A549 (cell line): ENCODE measurements at regions not wholly inside any gene's neighbourhood (a gene's known extent, or its start where the extent isn't known, plus 50 kb on each side); places are given as distances from the start of the nearest gene placed in this dataset.

ENCODE experiments used
- ATAC-seq, 2 experiments: fragments of 200-7000 bp in 1 of 2; fragments of >200 bp in 1 of 2; cut with Nextera tagmentation in 1 of 2; cut with Tn5 transposase in 1 of 2; 3 replicates each; pipeline versions ENCODE4 v1.8.0 to v1.9.1; 2018 to 2020; ENCODE audit warnings: mild to moderate bottlenecking in 1 of 2, moderate library complexity in 1 of 2
- CTCF ChIA-PET: fragments of 300-600 bp; sonication (Branson Sonifier 250); formaldehyde crosslinking; extraction: SDS; loops from one replicate; lab custom pipeline; 2021; ENCODE audit warnings: antibody characterized with exemption, inconsistent platforms; lab: Yijun Ruan, JAX
- POLR2A ChIA-PET: fragments of 350-600 bp; formaldehyde crosslinking; extraction: SDS; loops from one replicate; lab custom pipeline; 2021; ENCODE audit warnings: antibody characterized with exemption, inconsistent platforms; lab: Yijun Ruan, JAX
- DNase-seq, 2 experiments: peaks; one replicate each; pipeline versions ENCODE4 v3.0.0 to v3.0.0-alpha.2; 2011 to 2016; ENCODE audit warnings: low read depth in 1 of 2, low spot score in 1 of 2
- FAIRE-seq: peaks from 2 replicates; lab custom pipeline; 2011; peaks lifted over from hg19 to GRCh38; lab: Jason Lieb, UNC
- H3K27ac ChIP-seq, 2 experiments: fragments of >200 bp; sonication (Bioruptor Twin); formaldehyde crosslinking; 3 replicates each; pipeline ENCODE4 v1.5.1; 2016 to 2017
- H3K4me1 ChIP-seq: fragments of >200 bp; sonication (Bioruptor Twin); formaldehyde crosslinking; 3 replicates; pipeline ENCODE4 v1.6.1; 2016
- H3K4me2 ChIP-seq: fragments of >200 bp; sonication (Bioruptor Twin); formaldehyde crosslinking; 3 replicates; pipeline ENCODE4 v1.6.1; 2016
- H3K4me3 ChIP-seq: fragments of >200 bp; sonication (Bioruptor Twin); formaldehyde crosslinking; 3 replicates; pipeline ENCODE4 v1.5.1; 2016
- H3K9me3 ChIP-seq: fragments of >200 bp; sonication (Bioruptor Twin); formaldehyde crosslinking; 3 replicates; pipeline ENCODE4 v1.6.1; 2016
- BHLHE40 ChIP-seq: IDR thresholded peaks from 2 replicates; pipeline ENCODE4 v1.6.1; 2012; ENCODE audit warnings: low read depth, low read length, inconsistent platforms
- CBX2 ChIP-seq: fragments of 200-600 bp; sonication (generic); IDR thresholded peaks from 2 replicates; pipeline ENCODE4 v1.6.1; 2016; ENCODE audit warnings: low read depth, mild to moderate bottlenecking, borderline replicate concordance
- CHD2 ChIP-seq: fragments of 150-350 bp; IDR thresholded peaks from 2 replicates; pipeline ENCODE4 v1.6.1; 2014; ENCODE audit warnings: low read length; ENCODE audit not compliant: partially characterized antibody
- EHMT2 ChIP-seq: fragments of 200-600 bp; sonication (generic); IDR thresholded peaks from 2 replicates; pipeline ENCODE4 v1.6.1; 2016; ENCODE audit warnings: antibody characterized with exemption, low read depth, mild to moderate bottlenecking, moderate library complexity
- EP300 ChIP-seq, 2 experiments: fragments of >200 bp; sonication (Bioruptor Twin); formaldehyde crosslinking; IDR thresholded peaks; 2 replicates in 1 of 2; 3 replicates in 1 of 2; pipeline ENCODE4 v1.6.1; 2016 to 2017
- ESRRA ChIP-seq: fragments of 150-350 bp; IDR thresholded peaks from 2 replicates; pipeline ENCODE4 v1.6.1; 2014; ENCODE audit warnings: mild to moderate bottlenecking, low read length, borderline replicate concordance
- FOXS1 ChIP-seq: fragments of 250-450 bp; sonication (Bioruptor Pico); IDR thresholded peaks from 2 replicates; pipeline ENCODE4 v1.5.0; 2020; ENCODE audit warnings: mild to moderate bottlenecking, moderate library complexity
- GATA3 ChIP-seq: IDR thresholded peaks from 2 replicates; pipeline ENCODE4 v1.6.1; 2012; ENCODE audit warnings: borderline replicate concordance
- HOXB13 ChIP-seq: fragments of 250-450 bp; sonication (Bioruptor Pico); IDR thresholded peaks from 2 replicates; pipeline ENCODE4 v1.5.0; 2020; ENCODE audit warnings: low read depth, mild to moderate bottlenecking, moderate library complexity
- KDM1A ChIP-seq: fragments of 200-600 bp; sonication (generic); IDR thresholded peaks from 2 replicates; pipeline ENCODE4 v1.6.1; 2016; ENCODE audit warnings: low read depth, mild to moderate bottlenecking
- KDM5A ChIP-seq: fragments of 200-600 bp; sonication (generic); IDR thresholded peaks from 2 replicates; pipeline ENCODE4 v1.6.1; 2016; ENCODE audit warnings: antibody characterized with exemption, mild to moderate bottlenecking
- MYC ChIP-seq: IDR thresholded peaks from 2 replicates; pipeline ENCODE4 v1.6.1; 2012; ENCODE audit warnings: mild to moderate bottlenecking, inconsistent platforms, low read length, improper control_type of control experiment, borderline replicate concordance
- NFE2L2 ChIP-seq: fragments of 150-350 bp; conservative IDR thresholded peaks from 2 replicates; pipeline ENCODE4 v1.6.1; 2014; ENCODE audit warnings: low read length
- RCOR1 ChIP-seq: fragments of 150-350 bp; IDR thresholded peaks from 2 replicates; pipeline ENCODE4 v1.6.1; 2014; ENCODE audit warnings: antibody characterized with exemption, low read length, low read depth
- RFX5 ChIP-seq: fragments of 450-650 bp; IDR thresholded peaks from 2 replicates; pipeline ENCODE4 v1.7.1; 2014; ENCODE audit warnings: antibody characterized with exemption, mild to moderate bottlenecking, moderate library complexity
- RNF2 ChIP-seq: fragments of 200-600 bp; sonication (generic); IDR thresholded peaks from 2 replicates; pipeline ENCODE4 v1.6.1; 2016; ENCODE audit warnings: low read depth, mild to moderate bottlenecking, antibody characterized with exemption, moderate library complexity, borderline replicate concordance
- SMC3 ChIP-seq: fragments of >200 bp; sonication (Bioruptor Twin); formaldehyde crosslinking; IDR thresholded peaks from 3 replicates; pipeline ENCODE4 v1.6.1; 2018; ENCODE audit warnings: inconsistent platforms
- TP53 ChIP-seq: fragments of 250-450 bp; sonication (Bioruptor Pico); IDR thresholded peaks from 2 replicates; pipeline ENCODE4 v1.5.0; 2021; ENCODE audit warnings: mild to moderate bottlenecking, moderate library complexity
- ZNF302 ChIP-seq: fragments of 250-450 bp; sonication (Bioruptor Pico); IDR thresholded peaks from 2 replicates; pipeline ENCODE4 v1.9.0; 2021; ENCODE audit warnings: inconsistent platforms, mild to moderate bottlenecking, moderate library complexity
- WGBS: methylation state at CpG from one replicate; pipeline ENCODE4 v1.1.6; 2017; ENCODE audit errors: missing lambda C conversion rate; 5-methylcytosine and 5-hydroxymethylcytosine counted together
- TF ChIP-seq, protein P1 (sequence below): fragments of 200-600 bp; sonication (generic); IDR thresholded peaks from 2 replicates; pipeline ENCODE4 v1.6.1; 2016; ENCODE audit warnings: antibody characterized with exemption, mild to moderate bottlenecking, moderate library complexity
- TF ChIP-seq, protein P2 (sequence below): fragments of >200 bp; sonication (Bioruptor Twin); formaldehyde crosslinking; IDR thresholded peaks from 3 replicates; pipeline ENCODE4 v1.6.1; 2016

DNA sequence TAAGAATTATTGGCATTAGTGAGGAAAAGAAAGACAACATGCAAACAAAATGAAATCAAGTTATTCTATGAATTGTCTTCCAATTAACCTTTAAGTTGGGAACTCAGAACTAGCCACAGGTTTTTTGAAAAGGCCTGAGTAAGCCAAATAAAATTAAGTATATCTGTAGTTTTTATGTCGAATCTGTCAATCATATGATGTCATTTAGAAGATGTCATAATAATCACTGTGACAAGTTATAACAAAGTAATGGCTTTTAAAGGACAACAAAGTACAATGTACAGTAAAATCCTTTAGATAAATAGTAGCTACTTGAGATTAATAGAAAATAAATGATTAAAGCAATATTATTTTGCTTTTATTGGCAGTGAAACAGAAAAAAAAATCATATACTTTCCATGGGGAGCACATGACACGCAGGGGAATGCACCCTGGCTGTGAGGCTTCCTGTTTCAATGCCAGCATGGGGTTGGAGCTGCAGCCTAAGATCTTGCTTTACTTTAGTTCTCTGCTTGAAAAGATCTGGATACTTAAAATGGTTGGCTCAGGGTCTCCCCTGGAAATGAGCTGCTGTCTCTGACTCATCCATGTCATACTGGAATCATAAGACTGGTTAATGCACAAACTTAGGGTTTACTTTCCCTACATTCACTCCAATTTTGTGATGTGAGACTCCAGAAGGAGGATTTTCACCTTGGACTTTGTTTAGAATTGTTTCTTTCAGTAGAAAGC, 284.3 kb downstream of the TAF11L14 start (continued):
- TF ChIP-seq, protein P1, sequence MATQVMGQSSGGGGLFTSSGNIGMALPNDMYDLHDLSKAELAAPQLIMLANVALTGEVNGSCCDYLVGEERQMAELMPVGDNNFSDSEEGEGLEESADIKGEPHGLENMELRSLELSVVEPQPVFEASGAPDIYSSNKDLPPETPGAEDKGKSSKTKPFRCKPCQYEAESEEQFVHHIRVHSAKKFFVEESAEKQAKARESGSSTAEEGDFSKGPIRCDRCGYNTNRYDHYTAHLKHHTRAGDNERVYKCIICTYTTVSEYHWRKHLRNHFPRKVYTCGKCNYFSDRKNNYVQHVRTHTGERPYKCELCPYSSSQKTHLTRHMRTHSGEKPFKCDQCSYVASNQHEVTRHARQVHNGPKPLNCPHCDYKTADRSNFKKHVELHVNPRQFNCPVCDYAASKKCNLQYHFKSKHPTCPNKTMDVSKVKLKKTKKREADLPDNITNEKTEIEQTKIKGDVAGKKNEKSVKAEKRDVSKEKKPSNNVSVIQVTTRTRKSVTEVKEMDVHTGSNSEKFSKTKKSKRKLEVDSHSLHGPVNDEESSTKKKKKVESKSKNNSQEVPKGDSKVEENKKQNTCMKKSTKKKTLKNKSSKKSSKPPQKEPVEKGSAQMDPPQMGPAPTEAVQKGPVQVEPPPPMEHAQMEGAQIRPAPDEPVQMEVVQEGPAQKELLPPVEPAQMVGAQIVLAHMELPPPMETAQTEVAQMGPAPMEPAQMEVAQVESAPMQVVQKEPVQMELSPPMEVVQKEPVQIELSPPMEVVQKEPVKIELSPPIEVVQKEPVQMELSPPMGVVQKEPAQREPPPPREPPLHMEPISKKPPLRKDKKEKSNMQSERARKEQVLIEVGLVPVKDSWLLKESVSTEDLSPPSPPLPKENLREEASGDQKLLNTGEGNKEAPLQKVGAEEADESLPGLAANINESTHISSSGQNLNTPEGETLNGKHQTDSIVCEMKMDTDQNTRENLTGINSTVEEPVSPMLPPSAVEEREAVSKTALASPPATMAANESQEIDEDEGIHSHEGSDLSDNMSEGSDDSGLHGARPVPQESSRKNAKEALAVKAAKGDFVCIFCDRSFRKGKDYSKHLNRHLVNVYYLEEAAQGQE = no peak

GRCh38 chr5:17925276-17925675, 291.0 kb downstream of the TAF11L14 start:
- ChIA-PET CTCF (no interaction called here), POLR2A (no interaction called here)
- Histone ChIP-seq H3K27ac (0 out of 6 replicates have a peak overlapping the region, but pooled peaks of 1 of the 2 experiments have one; percentile 44), H3K4me3 (no peak overlapping the region), H3K9me3 (no peaks in the 10 kb centered on the region), H3K4me1 (no peaks in the 10 kb centered on the region), H3K4me2 (no peak overlapping the region)
- FAIRE-seq = no peak
- WGBS = 80% methylated on average over 4 of the region's 4 CpGs
- TF ChIP-seq NFE2L2 = no peak
- TF ChIP-seq CHD2 = no peak
- TF ChIP-seq MYC = no peak
- ATAC-seq = no peak
- DNase-seq = no peak

- POLR2A ChIA-PET = interaction anchor here (1.0 kb wide), 1 partner anchor 18 kb away, joined by 4 read pairs; no protein-coding TSS in a partner anchor
- no peak for FAIRE-seq
- 67% methylated on average over 2 of the region's 2 CpGs for WGBS
- TF ChIP-seq FOXS1 (CRISPR knock-in tag) (no peak), CHD2 (no peak), ESRRA (no peak), KDM5A (no peak), SMC3 (no peak), GATA3 (no peak), BHLHE40 (no peak), RNF2 (no peak), EP300 (IDR thresholded peaks at IDR 0.05) (no peak), EHMT2 (no peak), RFX5 (no peak), HOXB13 (CRISPR knock-in tag) (no peak), CBX2 (no peak), TP53 (no peak), KDM1A (no peak), ZNF302 (CRISPR knock-in tag) (no peak), RCOR1 (no peak)
- TF ChIP-seq, protein P2, sequence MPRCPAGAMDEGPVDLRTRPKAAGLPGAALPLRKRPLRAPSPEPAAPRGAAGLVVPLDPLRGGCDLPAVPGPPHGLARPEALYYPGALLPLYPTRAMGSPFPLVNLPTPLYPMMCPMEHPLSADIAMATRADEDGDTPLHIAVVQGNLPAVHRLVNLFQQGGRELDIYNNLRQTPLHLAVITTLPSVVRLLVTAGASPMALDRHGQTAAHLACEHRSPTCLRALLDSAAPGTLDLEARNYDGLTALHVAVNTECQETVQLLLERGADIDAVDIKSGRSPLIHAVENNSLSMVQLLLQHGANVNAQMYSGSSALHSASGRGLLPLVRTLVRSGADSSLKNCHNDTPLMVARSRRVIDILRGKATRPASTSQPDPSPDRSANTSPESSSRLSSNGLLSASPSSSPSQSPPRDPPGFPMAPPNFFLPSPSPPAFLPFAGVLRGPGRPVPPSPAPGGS = no peak
- TF ChIP-seq, all 56 proteins: peak for 0
- H3K4me3 ChIP-seq = no peak overlapping the region
- CTCF ChIA-PET = no interaction called here
- H3K4me1 ChIP-seq = no peaks in the 10 kb centered on the region
- no peak overlapping the region for H3K27ac ChIP-seq
- ATAC-seq = no peak
- peaks cover 15% of the 10 kb centered on the region for H3K9me3 ChIP-seq
- H3K4me2 ChIP-seq = no peak overlapping the region
- DNase-seq = no peak
These were observed 294.3 kb downstream of the TAF11L14 start for GRCh38 chr5:17928581-17928981.
